ENCODE measurements at regions not wholly inside any gene's neighbourhood (a gene's known extent, or its start where the extent isn't known, plus 50 kb on each side); places are given as distances from the start of the nearest gene placed in this dataset.

GRCh38 chr16:48834576-48834975 lies 224.6 kb upstream of the N4BP1 start:
- Histone ChIP-seq H3K79me2 (ENCODE audit: insufficient read depth, low read length) (no peaks in the 10 kb centered on the region), H3K9me3 (ENCODE audit: low read depth, low read length) (no peaks in the 10 kb centered on the region), H2AFZ (ENCODE audit: low read length) (no peak overlapping the region), H3K27me3 (ENCODE audit: insufficient read depth, low read length) (no peaks in the 10 kb centered on the region), H3K4me1 (ENCODE audit: insufficient read depth, low read length) (no peaks in the 10 kb centered on the region), H4K20me1 (ENCODE audit: insufficient read depth, low read length) (no peaks in the 10 kb centered on the region), H3K4me2 (ENCODE audit: insufficient read depth, low read length) (no peak overlapping the region), H3K4me3 (ENCODE audit: insufficient read depth, low read length) (no peak overlapping the region), H3K36me3 (ENCODE audit: insufficient read depth, low read length) (no peaks in the 10 kb centered on the region), H3K27ac (ENCODE audit: low read depth, low read length) (no peak overlapping the region)
- no peak for TF ChIP-seq CTCF (IDR thresholded peaks at IDR 0.05; ENCODE audit: extremely low read depth, low read depth, low read length)
- no peak for DNase-seq (ENCODE audit: insufficient read length, low spot score, missing footprints)

DNA sequence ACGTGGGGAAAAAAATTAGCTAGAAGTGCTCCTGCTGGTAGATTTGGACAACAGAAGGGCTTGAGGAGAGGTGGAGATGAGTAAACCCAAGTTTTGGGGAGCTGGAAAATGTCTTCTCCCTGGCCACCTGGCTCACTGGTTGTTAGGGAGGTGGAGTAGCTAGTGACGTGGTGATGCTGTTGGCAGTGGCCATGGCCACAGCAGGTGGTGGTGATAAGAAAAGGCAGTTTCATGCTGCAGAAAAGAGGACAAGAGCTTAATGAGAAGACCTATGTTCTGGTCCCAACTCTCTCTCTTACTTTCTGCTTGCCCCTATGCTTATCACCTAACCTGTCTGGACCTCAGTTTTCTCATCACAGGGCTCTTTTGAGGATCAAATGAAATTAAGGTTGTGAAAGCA lies 223.5 kb upstream of the N4BP1 start:
- no peaks in the 10 kb centered on the region for H3K9me3 ChIP-seq (ENCODE audit: low read depth, low read length)
- no peaks in the 10 kb centered on the region for H3K27me3 ChIP-seq (ENCODE audit: insufficient read depth, low read length)
- H4K20me1 ChIP-seq (ENCODE audit: insufficient read depth, low read length) = no peaks in the 10 kb centered on the region
- no peaks in the 10 kb centered on the region for H3K4me1 ChIP-seq (ENCODE audit: insufficient read depth, low read length)
- no peaks in the 10 kb centered on the region for H3K36me3 ChIP-seq (ENCODE audit: insufficient read depth, low read length)
- H2AFZ ChIP-seq (ENCODE audit: low read length) = no peak overlapping the region
- H3K4me2 ChIP-seq (ENCODE audit: insufficient read depth, low read length) = no peak overlapping the region
- no peak for DNase-seq (ENCODE audit: insufficient read length, low spot score, missing footprints)
- H3K79me2 ChIP-seq (ENCODE audit: insufficient read depth, low read length) = no peaks in the 10 kb centered on the region
- no peak overlapping the region for H3K27ac ChIP-seq (ENCODE audit: low read depth, low read length)
- no peak overlapping the region for H3K4me3 ChIP-seq (ENCODE audit: insufficient read depth, low read length)
- no peak for TF ChIP-seq CTCF (IDR thresholded peaks at IDR 0.05; ENCODE audit: extremely low read depth, low read depth, low read length)

- Histone ChIP-seq H3K27ac (ENCODE audit: low read depth, low read length) (no peak overlapping the region), H3K36me3 (ENCODE audit: insufficient read depth, low read length) (no peaks in the 10 kb centered on the region), H2AFZ (ENCODE audit: low read length) (no peak overlapping the region), H4K20me1 (ENCODE audit: insufficient read depth, low read length) (no peaks in the 10 kb centered on the region), H3K4me3 (ENCODE audit: insufficient read depth, low read length) (no peak overlapping the region), H3K4me2 (ENCODE audit: insufficient read depth, low read length) (no peak overlapping the region), H3K9me3 (ENCODE audit: low read depth, low read length) (no peaks in the 10 kb centered on the region), H3K27me3 (ENCODE audit: insufficient read depth, low read length) (no peaks in the 10 kb centered on the region), H3K4me1 (ENCODE audit: insufficient read depth, low read length) (no peaks in the 10 kb centered on the region), H3K79me2 (ENCODE audit: insufficient read depth, low read length) (no peaks in the 10 kb centered on the region)
- no peak for TF ChIP-seq CTCF (IDR thresholded peaks at IDR 0.05; ENCODE audit: extremely low read depth, low read depth, low read length)
- DNase-seq (ENCODE audit: insufficient read length, low spot score, missing footprints) = no peak
Observed at GRCh38 chr16:48831076-48831722, 221.2 kb upstream of the N4BP1 start.

GRCh38 chr16:48829336-48830310 lies 219.6 kb upstream of the N4BP1 start:
- no peak for DNase-seq (ENCODE audit: insufficient read length, low spot score, missing footprints)
- no peak for TF ChIP-seq CTCF (IDR thresholded peaks at IDR 0.05; ENCODE audit: extremely low read depth, low read depth, low read length)

More at GRCh38 chr16:48829336-48830310, 219.6 kb upstream of the N4BP1 start:
- Histone ChIP-seq H3K4me1 (ENCODE audit: insufficient read depth, low read length) (no peaks in the 10 kb centered on the region), H3K27ac (ENCODE audit: low read depth, low read length) (no peak overlapping the region), H3K4me3 (ENCODE audit: insufficient read depth, low read length) (no peak overlapping the region), H3K27me3 (ENCODE audit: insufficient read depth, low read length) (no peaks in the 10 kb centered on the region), H3K36me3 (ENCODE audit: insufficient read depth, low read length) (no peaks in the 10 kb centered on the region), H2AFZ (ENCODE audit: low read length) (no peak overlapping the region), H3K9me3 (ENCODE audit: low read depth, low read length) (no peaks in the 10 kb centered on the region), H4K20me1 (ENCODE audit: insufficient read depth, low read length) (no peaks in the 10 kb centered on the region), H3K79me2 (ENCODE audit: insufficient read depth, low read length) (no peaks in the 10 kb centered on the region), H3K4me2 (ENCODE audit: insufficient read depth, low read length) (no peak overlapping the region)
